ENCODE measurements at regions not wholly inside any gene's neighbourhood (a gene's known extent, or its start where the extent isn't known, plus 50 kb on each side); places are given as distances from the start of the nearest gene placed in this dataset.
"Not testable (repeated sequence)": the region's sequence is repeated elsewhere in the genome, so short reads cannot be mapped to it uniquely, and the experiment has no call there.

DNA sequence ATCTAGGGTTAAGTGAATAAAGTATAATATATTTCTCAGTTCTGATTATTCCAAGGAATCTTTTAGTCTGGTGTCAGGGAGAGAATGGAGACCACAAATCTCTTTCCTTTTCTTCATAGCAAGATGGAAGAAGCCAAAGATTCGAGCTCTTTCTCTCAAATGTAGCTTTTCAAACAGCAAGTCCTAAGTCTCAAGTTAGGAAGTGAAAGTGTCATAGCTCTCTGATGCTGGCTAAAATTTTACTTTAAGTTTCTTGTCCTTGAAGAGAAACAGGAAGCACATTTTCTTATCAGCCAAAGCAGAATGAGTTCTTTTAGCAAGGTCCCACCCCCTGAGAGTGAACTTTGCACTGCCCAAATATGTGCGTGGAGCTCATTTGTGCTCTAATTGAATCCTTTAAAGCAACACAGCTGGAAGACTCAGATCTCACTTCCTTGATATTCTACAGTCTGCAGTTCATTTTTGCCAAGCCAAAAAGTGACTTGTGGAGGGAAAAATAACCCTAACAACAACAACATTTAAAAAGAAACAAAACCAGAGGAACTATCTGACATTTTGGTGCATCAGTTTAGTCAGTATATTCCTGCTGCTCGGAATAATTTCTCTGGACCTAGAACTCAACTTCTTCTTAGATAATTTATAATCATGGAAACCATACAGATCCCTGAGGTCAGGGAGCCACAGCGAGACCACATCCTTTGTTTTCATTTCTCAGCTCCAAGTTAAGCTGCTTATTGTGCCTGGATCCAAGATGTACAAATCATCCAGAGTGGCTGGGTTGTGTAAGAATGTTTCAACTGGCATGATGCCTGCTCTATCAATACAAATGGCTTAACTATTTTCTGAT lies 238.7 kb upstream of the P2RY1 start:
- Mint-ChIP-seq H3K36me3 (no peaks in the 10 kb centered on the region), H3K4me1 (peaks cover 4 to 11% (median 9%) of the 10 kb centered on the region in 4 donors), H3K9me3 (peaks cover 0 to 1% (median 0%) of the 10 kb centered on the region in 8 donors), H3K4me3 (peak overlapping the region in 4 of 8 donors; percentile 7 to 62 (median 46)), H3K27ac (peak overlapping the region in 4 of 7 donors; percentile 3 to 72 (median 26)), H3K27me3 (peaks cover 0 to 11% of the 10 kb centered on the region in 2 donors)
- Histone ChIP-seq H3K36me3 (ENCODE audit: insufficient read depth, low read length) (no peaks in the 10 kb centered on the region), H3K9me3 (ENCODE audit: control insufficient read depth in 1 of 2, low read length in 2 of 2) (no peaks in the 10 kb centered on the region), H3K27me3 (ENCODE audit: insufficient read depth, low read length) (no peaks in the 10 kb centered on the region), H3K4me3 (ENCODE audit: low read length in 2 of 2) (no peak overlapping the region), H3K27ac (ENCODE audit: low read depth, low read length) (no peak overlapping the region), H3K4me1 (ENCODE audit: insufficient read depth, low read length) (peaks cover 8% of the 10 kb centered on the region)
- ChIA-PET POLR2A (ENCODE audit: partially characterized antibody) (no interaction called here), CTCF (ENCODE audit: partially characterized antibody) (interaction anchor here (1.2 kb wide), 1 partner anchor 9 kb away, joined by 3 read pairs; no protein-coding TSS in a partner anchor)
- DNase-seq, result peak in 2 of 5 donors; percentile 0 to 6
- intact Hi-C loops (cut with micrococcal nuclease), result no loop called here

DNA sequence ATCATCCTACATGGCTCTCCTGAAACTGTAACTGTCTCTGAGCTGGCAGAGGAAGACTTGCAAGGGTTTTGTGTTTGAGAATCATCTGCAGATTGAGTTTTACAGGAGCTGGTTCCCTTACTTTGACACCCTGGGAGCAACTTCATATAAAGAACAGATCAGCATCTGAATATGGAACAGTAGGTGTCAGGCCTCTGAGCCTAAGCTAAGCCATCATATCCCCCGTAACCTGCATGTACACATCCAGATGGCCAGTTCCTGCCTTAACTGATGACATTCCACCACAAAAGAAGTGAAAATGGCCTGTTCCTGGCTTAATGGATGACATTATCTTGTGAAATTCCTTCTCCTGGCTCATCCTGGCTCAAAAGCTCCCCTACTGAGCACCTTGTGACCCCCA lies 238.1 kb upstream of the P2RY1 start:
- H3K4me1 ChIP-seq (ENCODE audit: insufficient read depth, low read length); H3K4me3 ChIP-seq (ENCODE audit: low read length in 2 of 2); DNase-seq; H3K27ac ChIP-seq (ENCODE audit: low read depth, low read length); H3K27ac Mint-ChIP-seq; POLR2A ChIA-PET (ENCODE audit: partially characterized antibody); H3K4me3 Mint-ChIP-seq; H3K36me3 ChIP-seq (ENCODE audit: insufficient read depth, low read length); H3K27me3 ChIP-seq (ENCODE audit: insufficient read depth, low read length); intact Hi-C loops (cut with micrococcal nuclease); H3K9me3 Mint-ChIP-seq; H3K9me3 ChIP-seq (ENCODE audit: control insufficient read depth in 1 of 2, low read length in 2 of 2); H3K36me3 Mint-ChIP-seq: not testable (repeated sequence)
- Mint-ChIP-seq H3K27me3 (peaks cover 0 to 11% of the 10 kb centered on the region in 2 donors), H3K4me1 (peaks cover 4 to 11% (median 9%) of the 10 kb centered on the region in 4 donors)
- CTCF ChIA-PET (ENCODE audit: partially characterized antibody), result interaction anchor here (1.2 kb wide), 1 partner anchor 10 kb away, joined by 3 read pairs; no protein-coding TSS in a partner anchor

DNA sequence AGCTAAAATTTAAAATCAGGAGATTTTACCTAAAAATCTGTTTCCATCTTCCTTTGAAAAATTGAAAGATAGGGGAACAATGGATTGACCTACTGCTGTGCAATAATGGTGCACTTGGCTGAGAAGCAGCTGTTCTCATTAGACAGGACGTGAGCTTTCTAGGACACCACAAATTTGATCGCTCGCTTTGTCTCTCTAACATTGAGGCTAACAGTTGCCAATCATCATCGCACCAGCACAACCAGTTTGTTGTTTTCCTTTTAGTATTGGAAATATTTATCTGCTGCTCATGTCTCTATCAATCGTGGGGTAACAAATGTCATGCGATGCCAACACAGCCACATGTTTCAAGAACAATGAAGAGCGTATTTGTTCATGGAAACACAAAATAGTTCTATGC lies 228.8 kb upstream of the P2RY1 start:
- no peak for DNase-seq
- Histone ChIP-seq H3K27ac (ENCODE audit: low read depth, low read length) (no peak overlapping the region), H3K4me1 (ENCODE audit: insufficient read depth, low read length) (no peaks in the 10 kb centered on the region), H3K4me3 (ENCODE audit: low read length in 2 of 2) (no peak overlapping the region), H3K27me3 (ENCODE audit: insufficient read depth, low read length) (no peaks in the 10 kb centered on the region), H3K36me3 (ENCODE audit: insufficient read depth, low read length) (no peaks in the 10 kb centered on the region), H3K9me3 (ENCODE audit: control insufficient read depth in 1 of 2, low read length in 2 of 2) (no peaks in the 10 kb centered on the region)
- Mint-ChIP-seq H3K27me3 (peaks cover 3 to 10% of the 10 kb centered on the region in 2 donors), H3K9me3 (peaks cover 0 to 10% (median 0%) of the 10 kb centered on the region in 8 donors), H3K36me3 (no peaks in the 10 kb centered on the region), H3K4me3 (no peak overlapping the region), H3K4me1 (no peaks in the 10 kb centered on the region), H3K27ac (no peak overlapping the region)
- CTCF ChIA-PET (ENCODE audit: partially characterized antibody), result no interaction called here
- POLR2A ChIA-PET (ENCODE audit: partially characterized antibody), result no interaction called here
- intact Hi-C loops (cut with micrococcal nuclease), result no loop called here

- intact Hi-C loops (cut with micrococcal nuclease), result no loop called here
- Mint-ChIP-seq H3K27me3 (peaks cover 7 to 11% of the 10 kb centered on the region in 2 donors), H3K27ac (no peak overlapping the region), H3K36me3 (no peaks in the 10 kb centered on the region), H3K4me3 (no peak overlapping the region), H3K9me3 (peaks cover 0 to 10% (median 0%) of the 10 kb centered on the region in 8 donors), H3K4me1 (no peaks in the 10 kb centered on the region)
- no peaks in the 10 kb centered on the region for H3K36me3 ChIP-seq (ENCODE audit: insufficient read depth, low read length)
- DNase-seq, result no peak
- H3K27me3 ChIP-seq (ENCODE audit: insufficient read depth, low read length), result no peaks in the 10 kb centered on the region
- no peak overlapping the region for H3K27ac ChIP-seq (ENCODE audit: low read depth, low read length)
- no peaks in the 10 kb centered on the region for H3K4me1 ChIP-seq (ENCODE audit: insufficient read depth, low read length)
- ChIA-PET POLR2A (ENCODE audit: partially characterized antibody) (no interaction called here), CTCF (ENCODE audit: partially characterized antibody) (no interaction called here)
- no peak overlapping the region for H3K4me3 ChIP-seq (ENCODE audit: low read length in 2 of 2)
- H3K9me3 ChIP-seq (ENCODE audit: control insufficient read depth in 1 of 2, low read length in 2 of 2), result no peaks in the 10 kb centered on the region
These were observed 227.8 kb upstream of the P2RY1 start for GRCh38 chr3:152607179-152607578.

- no peaks in the 10 kb centered on the region for H3K4me1 ChIP-seq (ENCODE audit: insufficient read depth, low read length)
- Mint-ChIP-seq H3K4me3 (no peak overlapping the region), H3K27me3 (peaks cover 9 to 10% of the 10 kb centered on the region in 2 donors), H3K4me1 (no peaks in the 10 kb centered on the region), H3K36me3 (no peaks in the 10 kb centered on the region), H3K9me3 (peaks cover 0 to 8% (median 0%) of the 10 kb centered on the region in 8 donors), H3K27ac (no peak overlapping the region)
- no peaks in the 10 kb centered on the region for H3K27me3 ChIP-seq (ENCODE audit: insufficient read depth, low read length)
- no peak for DNase-seq
- H3K36me3 ChIP-seq (ENCODE audit: insufficient read depth, low read length), result no peaks in the 10 kb centered on the region
- intact Hi-C loops (cut with micrococcal nuclease), result no loop called here
- ChIA-PET CTCF (ENCODE audit: partially characterized antibody) (no interaction called here), POLR2A (ENCODE audit: partially characterized antibody) (no interaction called here)
- no peak overlapping the region for H3K4me3 ChIP-seq (ENCODE audit: low read length in 2 of 2)
- no peaks in the 10 kb centered on the region for H3K9me3 ChIP-seq (ENCODE audit: control insufficient read depth in 1 of 2, low read length in 2 of 2)
- no peak overlapping the region for H3K27ac ChIP-seq (ENCODE audit: low read depth, low read length)
These were observed 226.0 kb upstream of the P2RY1 start for GRCh38 chr3:152608696-152609594.

DNA sequence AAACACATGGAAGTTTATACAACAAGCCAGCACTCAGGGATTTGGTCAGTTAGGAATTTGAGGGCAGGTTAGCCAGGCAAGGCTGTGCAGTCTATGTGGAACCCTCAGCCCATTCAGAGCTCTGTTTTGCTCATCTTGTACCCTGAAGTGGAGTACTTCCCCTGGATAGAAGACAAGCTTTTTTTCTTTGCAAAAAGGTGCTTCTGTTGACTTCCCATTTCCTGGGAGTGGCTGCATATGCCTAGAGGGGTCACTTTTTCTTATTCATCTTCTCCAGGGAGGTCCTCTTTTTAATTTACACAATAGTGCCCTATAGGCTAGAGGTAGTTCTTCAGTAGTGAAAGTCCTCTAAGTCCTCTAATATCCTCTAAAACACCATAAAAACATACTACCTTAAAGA lies 225.0 kb upstream of the P2RY1 start:
- no peak overlapping the region for H3K4me3 ChIP-seq (ENCODE audit: low read length in 2 of 2)
- no peaks in the 10 kb centered on the region for H3K9me3 ChIP-seq (ENCODE audit: control insufficient read depth in 1 of 2, low read length in 2 of 2)
- POLR2A ChIA-PET (ENCODE audit: partially characterized antibody), result no interaction called here
- no peak for DNase-seq
- no peaks in the 10 kb centered on the region for H3K27me3 ChIP-seq (ENCODE audit: insufficient read depth, low read length)
- peaks cover 6 to 9% of the 10 kb centered on the region in 2 donors for H3K27me3 Mint-ChIP-seq
- CTCF ChIA-PET (ENCODE audit: partially characterized antibody), result no interaction called here
- H3K9me3 Mint-ChIP-seq, result peaks cover 0 to 2% (median 0%) of the 10 kb centered on the region in 8 donors
- no peaks in the 10 kb centered on the region for H3K36me3 ChIP-seq (ENCODE audit: insufficient read depth, low read length)
- H3K27ac ChIP-seq (ENCODE audit: low read depth, low read length), result no peak overlapping the region
- intact Hi-C loops (cut with micrococcal nuclease), result no loop called here
- H3K36me3 Mint-ChIP-seq, result no peaks in the 10 kb centered on the region
- no peaks in the 10 kb centered on the region for H3K4me1 Mint-ChIP-seq
- H3K4me1 ChIP-seq (ENCODE audit: insufficient read depth, low read length), result no peaks in the 10 kb centered on the region
- H3K4me3 Mint-ChIP-seq, result no peak overlapping the region
- no peak overlapping the region for H3K27ac Mint-ChIP-seq

- Histone ChIP-seq H3K36me3 (ENCODE audit: insufficient read depth, low read length) (no peaks in the 10 kb centered on the region), H3K27me3 (ENCODE audit: insufficient read depth, low read length) (no peaks in the 10 kb centered on the region), H3K4me3 (ENCODE audit: low read length in 2 of 2) (no peak overlapping the region), H3K27ac (ENCODE audit: low read depth, low read length) (no peak overlapping the region), H3K9me3 (ENCODE audit: control insufficient read depth in 1 of 2, low read length in 2 of 2) (no peaks in the 10 kb centered on the region), H3K4me1 (ENCODE audit: insufficient read depth, low read length) (no peaks in the 10 kb centered on the region)
- Mint-ChIP-seq H3K27ac (no peak overlapping the region), H3K27me3 (peaks cover 5 to 9% of the 10 kb centered on the region in 2 donors), H3K4me1 (no peaks in the 10 kb centered on the region), H3K9me3 (peaks cover 0 to 2% (median 0%) of the 10 kb centered on the region in 8 donors), H3K36me3 (no peaks in the 10 kb centered on the region), H3K4me3 (peak overlapping the region in 1 of 8 donors; percentile 0)
- DNase-seq, result no peak
- CTCF ChIA-PET (ENCODE audit: partially characterized antibody), result no interaction called here
- POLR2A ChIA-PET (ENCODE audit: partially characterized antibody), result no interaction called here
- intact Hi-C loops (cut with micrococcal nuclease), result no loop called here
These were observed 224.3 kb upstream of the P2RY1 start for GRCh38 chr3:152610622-152611021.

All from CD4-positive, alpha-beta memory T cell (primary cell).